Naive B cell (primary cell): ENCODE measurements at regions not wholly inside any gene's neighbourhood (a gene's known extent, or its start where the extent isn't known, plus 50 kb on each side); places are given as distances from the start of the nearest gene placed in this dataset.

Experiments
- ATAC-seq, 2 donors: fragments of 150-1000 bp; cut with Tn5 transposase; 2 replicates each; pipeline ENCODE4 v1.10.0; 2021; ENCODE audit warnings: low read depth in 2 of 2, mild to moderate bottlenecking in 2 of 2, moderate library complexity in 2 of 2
- DNase-seq: peaks from one replicate; pipeline ENCODE4 v3.0.0; 2022
- H3K27ac Mint-ChIP-seq, 6 donors: one replicate each; pipeline ENCODE4 v1.8.0; 2020 to 2022; ENCODE audit warnings: mild to moderate bottlenecking in 6 of 6, mixed read lengths in 6 of 6, moderate library complexity in 5 of 6, inconsistent platforms in 2 of 6
- H3K27me3 Mint-ChIP-seq, 3 donors: one replicate each; pipeline ENCODE4 v1.8.0; 2021 to 2022; ENCODE audit warnings: mixed read lengths in 3 of 3, mild to moderate bottlenecking in 1 of 3
- H3K36me3 Mint-ChIP-seq, 2 donors: one replicate each; pipeline ENCODE4 v1.8.0; 2020 to 2022; ENCODE audit warnings: mixed read lengths in 2 of 2, inconsistent platforms in 1 of 2, mild to moderate bottlenecking in 1 of 2
- H3K4me1 Mint-ChIP-seq, 3 donors: one replicate each; pipeline ENCODE4 v1.8.0; 2020 to 2022; ENCODE audit warnings: mixed read lengths in 3 of 3, inconsistent platforms in 1 of 3, mild to moderate bottlenecking in 1 of 3, moderate library complexity in 1 of 3
- H3K4me3 Mint-ChIP-seq, 8 donors: one replicate each; pipeline ENCODE4 v1.8.0; 2020 to 2022; ENCODE audit warnings: mild to moderate bottlenecking in 8 of 8, mixed read lengths in 8 of 8, moderate library complexity in 8 of 8, inconsistent platforms in 2 of 8
- H3K9me3 Mint-ChIP-seq, 7 donors: one replicate each; pipeline ENCODE4 v1.8.0; 2020 to 2022; ENCODE audit warnings: mixed read lengths in 7 of 7, mild to moderate bottlenecking in 5 of 7, inconsistent platforms in 2 of 7, moderate library complexity in 1 of 7

- no peak for DNase-seq
- H3K4me3 Mint-ChIP-seq, result no peak overlapping the region
- no peak for ATAC-seq
- no peaks in the 10 kb centered on the region for H3K36me3 Mint-ChIP-seq
- no peaks in the 10 kb centered on the region for H3K4me1 Mint-ChIP-seq
- no peaks in the 10 kb centered on the region for H3K27me3 Mint-ChIP-seq
- H3K9me3 Mint-ChIP-seq, result peaks cover 0 to 7% (median 2%) of the 10 kb centered on the region in 7 donors
- no peak overlapping the region for H3K27ac Mint-ChIP-seq
These were observed 1318.0 kb upstream of the TENM4 start for GRCh38 chr11:80758787-80759186.

- Mint-ChIP-seq H3K4me1 (no peaks in the 10 kb centered on the region), H3K4me3 (no peak overlapping the region), H3K27me3 (no peaks in the 10 kb centered on the region), H3K36me3 (no peaks in the 10 kb centered on the region), H3K9me3 (peaks cover 0 to 8% (median 4%) of the 10 kb centered on the region in 7 donors), H3K27ac (no peak overlapping the region)
- DNase-seq (no peak), ATAC-seq (no peak)
These were observed 1307.5 kb upstream of the TENM4 start for GRCh38 chr11:80748207-80748925.

GRCh38 chr11:80746300-80746699 is 1305.5 kb upstream of the TENM4 start:
- Mint-ChIP-seq H3K36me3 (no peaks in the 10 kb centered on the region), H3K27ac (no peak overlapping the region), H3K4me1 (no peaks in the 10 kb centered on the region), H3K27me3 (no peaks in the 10 kb centered on the region), H3K4me3 (no peak overlapping the region), H3K9me3 (peaks cover 0 to 13% (median 5%) of the 10 kb centered on the region in 7 donors)
- no peak for ATAC-seq
- no peak for DNase-seq

GRCh38 chr11:80745416-80745815 is 1304.6 kb upstream of the TENM4 start:
- DNase-seq (no peak), ATAC-seq (no peak)
- Mint-ChIP-seq H3K9me3 (peaks cover 0 to 12% (median 5%) of the 10 kb centered on the region in 7 donors), H3K4me3 (no peak overlapping the region), H3K27ac (no peak overlapping the region), H3K27me3 (no peaks in the 10 kb centered on the region), H3K36me3 (no peaks in the 10 kb centered on the region), H3K4me1 (no peaks in the 10 kb centered on the region)

- H3K27ac Mint-ChIP-seq, result no peak overlapping the region
- H3K36me3 Mint-ChIP-seq, result no peaks in the 10 kb centered on the region
- peaks cover 0 to 4% (median 0%) of the 10 kb centered on the region in 7 donors for H3K9me3 Mint-ChIP-seq
- ATAC-seq, result no peak
- no peaks in the 10 kb centered on the region for H3K4me1 Mint-ChIP-seq
- no peaks in the 10 kb centered on the region for H3K27me3 Mint-ChIP-seq
- no peak overlapping the region for H3K4me3 Mint-ChIP-seq
- no peak for DNase-seq
These were observed 1293.0 kb upstream of the TENM4 start for GRCh38 chr11:80733790-80734189.

- H3K36me3 Mint-ChIP-seq, result no peaks in the 10 kb centered on the region
- no peak overlapping the region for H3K27ac Mint-ChIP-seq
- no peaks in the 10 kb centered on the region for H3K27me3 Mint-ChIP-seq
- ATAC-seq (no peak), DNase-seq (no peak)
- H3K4me3 Mint-ChIP-seq, result no peak overlapping the region
- no peaks in the 10 kb centered on the region for H3K4me1 Mint-ChIP-seq
- peaks cover 0 to 4% (median 0%) of the 10 kb centered on the region in 7 donors for H3K9me3 Mint-ChIP-seq
These were observed 1292.5 kb upstream of the TENM4 start for GRCh38 chr11:80733361-80733760.

GRCh38 chr11:80727315-80727714 is 1286.5 kb upstream of the TENM4 start:
- ATAC-seq, result no peak
- no peak overlapping the region for H3K4me3 Mint-ChIP-seq
- no peak for DNase-seq
- no peak overlapping the region for H3K27ac Mint-ChIP-seq
- no peaks in the 10 kb centered on the region for H3K36me3 Mint-ChIP-seq
- peaks cover 0 to 2% (median 0%) of the 10 kb centered on the region in 7 donors for H3K9me3 Mint-ChIP-seq
- no peaks in the 10 kb centered on the region for H3K4me1 Mint-ChIP-seq
- no peaks in the 10 kb centered on the region for H3K27me3 Mint-ChIP-seq

GRCh38 chr11:80726236-80726635 is 1285.4 kb upstream of the TENM4 start:
- Mint-ChIP-seq H3K4me1 (no peaks in the 10 kb centered on the region), H3K27me3 (no peaks in the 10 kb centered on the region), H3K27ac (no peak overlapping the region), H3K9me3 (peaks cover 0 to 2% (median 0%) of the 10 kb centered on the region in 7 donors), H3K36me3 (no peaks in the 10 kb centered on the region), H3K4me3 (no peak overlapping the region)
- ATAC-seq (no peak), DNase-seq (no peak)

GRCh38 chr11:80724366-80724765 is 1283.5 kb upstream of the TENM4 start:
- Mint-ChIP-seq H3K9me3 (peaks cover 0 to 2% (median 0%) of the 10 kb centered on the region in 7 donors), H3K27ac (no peak overlapping the region), H3K4me1 (no peaks in the 10 kb centered on the region), H3K27me3 (no peaks in the 10 kb centered on the region), H3K36me3 (no peaks in the 10 kb centered on the region), H3K4me3 (no peak overlapping the region)
- no peak for DNase-seq
- no peak for ATAC-seq

- Mint-ChIP-seq H3K36me3 (no peaks in the 10 kb centered on the region), H3K9me3 (peaks cover 0 to 2% (median 0%) of the 10 kb centered on the region in 7 donors), H3K4me1 (no peaks in the 10 kb centered on the region), H3K4me3 (no peak overlapping the region), H3K27ac (no peak overlapping the region), H3K27me3 (no peaks in the 10 kb centered on the region)
- DNase-seq (no peak), ATAC-seq (no peak)
These were observed 1281.8 kb upstream of the TENM4 start for GRCh38 chr11:80722629-80723028.

GRCh38 chr11:80720295-80720694 is 1279.5 kb upstream of the TENM4 start:
- no peaks in the 10 kb centered on the region for H3K4me1 Mint-ChIP-seq
- H3K27me3 Mint-ChIP-seq, result no peaks in the 10 kb centered on the region
- H3K36me3 Mint-ChIP-seq, result no peaks in the 10 kb centered on the region
- peaks cover 0 to 2% (median 0%) of the 10 kb centered on the region in 7 donors for H3K9me3 Mint-ChIP-seq
- no peak overlapping the region for H3K27ac Mint-ChIP-seq
- no peak overlapping the region for H3K4me3 Mint-ChIP-seq
- ATAC-seq (no peak), DNase-seq (no peak)

GRCh38 chr11:80719292-80719646 is 1278.4 kb upstream of the TENM4 start:
- H3K27ac Mint-ChIP-seq, result no peak overlapping the region
- DNase-seq (no peak), ATAC-seq (no peak)
- H3K36me3 Mint-ChIP-seq, result no peaks in the 10 kb centered on the region
- no peaks in the 10 kb centered on the region for H3K27me3 Mint-ChIP-seq
- no peaks in the 10 kb centered on the region for H3K4me1 Mint-ChIP-seq
- no peak overlapping the region for H3K4me3 Mint-ChIP-seq
- H3K9me3 Mint-ChIP-seq, result peaks cover 0 to 4% (median 0%) of the 10 kb centered on the region in 7 donors

- H3K4me1 Mint-ChIP-seq, result no peaks in the 10 kb centered on the region
These were observed 1277.9 kb upstream of the TENM4 start for GRCh38 chr11:80718611-80719291.

GRCh38 chr11:80702264-80702663 is 1261.4 kb upstream of the TENM4 start:
- DNase-seq, result no peak
- Mint-ChIP-seq H3K9me3 (peaks cover 0 to 15% (median 10%) of the 10 kb centered on the region in 7 donors), H3K4me1 (no peaks in the 10 kb centered on the region), H3K36me3 (no peaks in the 10 kb centered on the region), H3K27me3 (no peaks in the 10 kb centered on the region), H3K27ac (no peak overlapping the region), H3K4me3 (no peak overlapping the region)
- no peak for ATAC-seq

More at GRCh38 chr11:80718611-80719291, 1277.9 kb upstream of the TENM4 start:
- Mint-ChIP-seq H3K4me3 (no peak overlapping the region), H3K36me3 (no peaks in the 10 kb centered on the region), H3K9me3 (peaks cover 0 to 7% (median 0%) of the 10 kb centered on the region in 7 donors), H3K27ac (no peak overlapping the region), H3K27me3 (no peaks in the 10 kb centered on the region)
- DNase-seq (no peak), ATAC-seq (no peak)
